EH (cell line): ENCODE measurements at regions not wholly inside any gene's neighbourhood (a gene's known extent, or its start where the extent isn't known, plus 50 kb on each side); places are given as distances from the start of the nearest gene placed in this dataset.
"Not testable (repeated sequence)": the region's sequence is repeated elsewhere in the genome, so short reads cannot be mapped to it uniquely, and the experiment has no call there.

ENCODE experiments used
- DNase-seq: peaks from one replicate; pipeline ENCODE4 v3.0.0-alpha.2; 2015; ENCODE audit warnings: low read depth

GRCh38 chr7:81285142-81285871 lies 366.5 kb upstream of the SEMA3C start:
- DNase-seq: peak; percentile 95

- peak; percentile 68 for DNase-seq
These were observed 365.7 kb upstream of the SEMA3C start for GRCh38 chr7:81284576-81284975.

DNA sequence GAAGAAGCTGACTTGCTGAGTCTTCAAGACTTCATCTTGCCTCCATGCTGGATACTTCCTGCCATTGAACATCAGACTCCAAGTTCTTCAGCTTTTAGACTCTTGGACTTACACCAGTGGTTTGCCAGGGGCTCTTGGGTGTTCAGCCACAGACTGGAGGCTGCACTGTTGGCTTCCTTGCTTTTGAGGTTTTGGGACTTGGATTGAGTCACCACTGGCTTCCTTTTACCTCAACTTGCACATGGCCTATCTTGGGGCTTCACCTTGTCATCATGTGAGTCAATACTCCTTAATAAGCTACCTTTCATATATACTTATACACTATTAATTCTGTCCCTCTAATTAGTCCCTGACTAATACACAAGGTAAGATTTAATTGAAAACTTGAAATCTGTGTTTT lies 361.7 kb upstream of the SEMA3C start:
- DNase-seq: no peak

- no peak for DNase-seq
These were observed 358.8 kb upstream of the SEMA3C start for GRCh38 chr7:81277691-81278090.

- peak; percentile 4 for DNase-seq
These were observed 354.9 kb upstream of the SEMA3C start for GRCh38 chr7:81273601-81274397.

DNA sequence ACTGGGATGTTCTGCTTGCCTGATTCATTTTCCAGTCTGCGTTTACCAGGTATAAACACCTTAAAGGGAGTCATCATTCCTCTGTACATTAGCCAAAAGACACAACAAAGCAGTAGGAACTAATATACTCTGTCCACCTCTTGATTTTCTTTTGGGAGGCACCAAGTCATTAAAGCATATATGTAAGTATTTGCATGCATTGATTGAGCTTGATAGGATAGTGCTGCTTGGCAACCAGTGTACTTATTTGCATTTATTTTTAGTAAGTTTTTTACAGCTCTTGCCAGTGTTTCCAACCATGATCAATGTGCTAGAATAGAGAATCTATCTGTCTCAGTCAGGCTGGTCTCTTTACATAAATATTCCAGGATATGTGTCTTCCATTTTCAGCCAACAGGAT lies 353.3 kb upstream of the SEMA3C start:
- DNase-seq: no peak

DNA sequence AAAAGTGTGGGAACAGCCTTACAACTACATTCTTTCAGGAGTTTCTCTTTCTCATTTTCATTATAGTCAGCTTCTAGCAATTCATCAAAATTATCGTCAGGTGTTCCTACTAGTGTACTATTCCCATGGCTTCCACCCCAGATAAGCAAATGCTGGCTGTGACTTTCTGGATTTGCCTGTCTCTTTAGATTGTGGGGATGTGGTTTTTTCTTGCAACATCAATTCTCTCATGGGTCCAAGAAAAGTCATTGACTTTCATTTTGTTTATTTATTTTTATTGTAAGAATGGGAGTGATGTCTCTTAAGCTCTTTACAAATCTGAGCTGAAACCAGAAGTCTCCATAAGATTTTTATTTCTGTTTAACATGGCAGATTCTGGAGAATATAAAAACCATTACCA lies 349.7 kb upstream of the SEMA3C start:
- DNase-seq: peak; percentile 21

GRCh38 chr7:81267508-81267907 lies 348.7 kb upstream of the SEMA3C start:
- DNase-seq: no peak

DNA sequence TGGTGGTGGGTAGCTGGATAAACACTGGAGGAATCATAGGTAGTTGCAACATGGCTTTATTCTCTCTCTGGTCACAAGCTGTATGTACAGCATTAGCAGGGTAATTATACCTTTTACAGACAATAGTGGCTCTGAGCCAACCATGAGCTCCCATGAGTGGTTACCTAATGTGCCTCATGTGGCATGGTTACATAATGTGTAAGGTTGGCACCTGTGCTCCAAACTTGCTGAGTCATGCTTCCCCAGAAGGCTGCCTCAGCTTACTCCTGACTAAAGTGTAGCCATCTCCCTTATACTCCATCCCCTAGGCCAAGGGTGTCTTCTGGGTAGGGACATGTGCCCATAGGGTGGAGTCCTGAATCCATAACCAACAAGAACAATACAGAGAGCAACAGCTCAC lies 345.3 kb upstream of the SEMA3C start:
- DNase-seq: no peak

DNA sequence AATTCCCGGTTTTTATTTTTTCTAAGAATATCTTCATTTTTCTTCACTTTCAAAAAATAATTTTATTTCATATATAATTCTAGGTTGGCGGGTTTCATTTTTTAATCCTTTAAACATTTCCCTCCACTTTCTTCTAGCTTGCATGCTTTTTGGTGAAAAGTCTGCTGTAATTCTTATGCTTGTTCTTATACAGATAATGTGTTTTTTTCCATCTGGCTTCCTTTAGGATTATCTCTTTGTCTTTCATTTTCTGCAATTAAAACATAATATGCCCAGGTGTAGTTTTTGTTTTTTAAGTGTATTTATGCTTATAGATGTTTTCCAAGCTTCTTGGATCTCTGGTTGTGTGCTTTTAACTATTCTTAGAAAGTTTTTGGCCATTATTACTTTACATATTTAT lies 341.3 kb upstream of the SEMA3C start:
- DNase-seq: no peak

DNA sequence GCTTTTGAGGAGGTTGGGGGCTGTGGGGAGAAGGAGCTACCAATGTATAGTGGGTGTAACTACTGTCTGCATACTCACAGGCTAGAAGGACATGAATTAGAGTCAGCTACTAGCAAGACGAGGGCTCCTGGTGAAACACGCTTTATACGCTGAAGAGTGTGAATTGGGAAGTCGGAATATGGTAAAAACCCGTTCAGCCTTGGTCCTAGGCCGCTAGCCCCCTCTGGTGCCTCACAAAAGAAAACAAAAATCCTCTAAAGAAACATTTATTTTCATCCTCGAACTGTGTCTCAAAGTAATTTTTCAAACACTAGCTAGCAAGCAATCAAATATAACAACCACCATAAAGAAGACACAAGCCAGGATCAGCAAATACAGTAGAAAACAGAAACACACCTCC lies 338.1 kb upstream of the SEMA3C start:
- DNase-seq: peak; percentile 34

DNA sequence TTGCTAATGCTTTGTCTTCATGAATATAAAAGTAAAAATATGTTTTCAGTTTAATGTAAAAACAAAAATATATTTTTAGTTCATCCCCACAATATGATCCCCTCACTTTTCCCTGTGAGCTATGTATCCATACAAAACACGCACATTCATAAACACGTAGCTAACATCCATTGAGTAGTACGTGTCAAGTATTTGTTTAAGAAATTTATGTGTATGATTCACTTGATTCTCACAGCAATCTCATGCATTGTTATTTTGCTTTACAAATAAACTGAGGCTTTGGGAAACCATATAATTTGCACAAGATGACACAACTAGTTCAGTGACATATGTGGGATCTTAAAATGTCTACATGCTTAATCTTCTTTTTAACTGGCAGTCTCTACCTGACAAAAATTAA lies 329.6 kb upstream of the SEMA3C start:
- DNase-seq: peak; percentile 38

DNA sequence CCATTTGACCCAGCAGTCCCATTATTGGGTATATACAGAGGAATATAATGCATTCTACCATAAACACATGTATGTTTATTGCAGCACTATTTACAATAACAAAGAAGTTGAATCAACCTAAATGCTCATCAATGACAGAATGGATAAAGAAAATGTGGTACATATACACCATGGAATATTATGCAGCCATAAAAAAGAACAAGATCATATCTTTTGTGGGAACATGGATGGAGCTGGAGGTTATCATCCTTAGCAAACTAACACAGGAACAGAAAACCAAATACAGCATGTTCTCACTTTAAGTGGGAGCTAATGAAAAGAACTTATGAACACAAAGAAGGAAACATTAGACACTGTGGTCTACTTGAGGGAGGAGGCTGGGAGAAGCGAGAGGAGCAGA lies 328.5 kb upstream of the SEMA3C start:
- not testable (repeated sequence) for DNase-seq

GRCh38 chr7:81245353-81245752 lies 326.5 kb upstream of the SEMA3C start:
- DNase-seq: no peak

DNA sequence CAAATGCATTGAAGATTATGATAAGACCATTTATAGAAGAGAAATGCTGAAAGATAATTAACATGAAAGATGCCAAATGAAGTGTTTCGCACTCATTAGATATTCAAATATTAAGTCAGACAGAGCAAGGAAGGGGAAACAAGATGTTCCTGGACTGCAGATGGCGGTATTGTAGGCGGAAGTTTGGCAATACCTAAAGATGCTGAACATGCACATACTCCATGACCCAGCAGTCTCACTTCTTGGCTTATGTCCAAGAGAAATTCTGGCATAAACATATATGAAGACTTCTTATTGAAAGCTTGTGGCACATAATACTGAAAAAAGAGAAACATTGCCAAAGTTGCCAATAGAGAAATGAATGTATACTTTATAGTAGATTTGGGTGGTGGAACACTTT lies 325.4 kb upstream of the SEMA3C start:
- DNase-seq: peak; percentile 15

- DNase-seq: no peak
These were observed 317.7 kb upstream of the SEMA3C start for GRCh38 chr7:81236560-81236959.

DNA sequence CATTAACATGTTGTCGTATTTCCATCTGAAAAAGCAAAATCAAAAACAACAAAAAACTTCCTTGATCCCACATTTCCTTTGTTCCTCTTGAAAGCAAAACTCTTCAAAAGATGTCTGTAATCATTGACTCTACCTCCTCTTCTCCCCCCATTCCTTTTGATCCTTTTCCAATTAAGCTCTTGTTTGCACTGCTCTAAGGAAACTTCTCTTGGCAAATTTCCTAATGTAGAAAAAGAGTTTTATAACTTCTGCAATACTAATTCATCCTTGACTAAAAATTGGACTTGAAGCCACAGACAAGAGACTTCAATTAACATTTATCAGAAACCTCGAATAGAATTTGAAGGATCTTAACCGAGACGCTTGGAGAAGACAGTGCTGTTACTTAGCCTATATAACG lies 317.1 kb upstream of the SEMA3C start:
- no peak for DNase-seq

GRCh38 chr7:81234896-81235295 lies 316.0 kb upstream of the SEMA3C start:
- DNase-seq: no peak

- no peak for DNase-seq
These were observed 314.5 kb upstream of the SEMA3C start for GRCh38 chr7:81233208-81233940.

GRCh38 chr7:81232084-81232799 lies 313.4 kb upstream of the SEMA3C start:
- DNase-seq: no peak

- DNase-seq: no peak
These were observed 312.5 kb upstream of the SEMA3C start for GRCh38 chr7:81231301-81231838.

DNA sequence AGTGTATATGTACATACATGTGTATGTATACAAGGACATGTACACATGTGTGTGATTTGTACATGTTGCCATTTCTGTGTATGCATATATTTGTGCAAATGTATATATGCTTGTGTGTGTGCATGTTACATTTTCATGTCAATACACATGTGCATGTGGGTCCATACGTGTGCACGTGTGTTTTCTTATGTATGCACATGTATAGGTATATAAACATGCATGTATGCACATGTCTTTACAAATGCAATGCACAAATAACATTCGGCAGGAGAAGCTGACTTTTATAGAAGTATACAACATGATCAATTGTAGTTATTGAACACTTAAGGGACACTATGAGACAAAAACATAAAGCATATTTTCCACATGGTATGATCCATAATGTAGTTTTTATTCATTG lies 307.4 kb upstream of the SEMA3C start:
- DNase-seq: no peak
